Lower leg skin (tissue), 3 donors: ENCODE measurements at regions not wholly inside any gene's neighbourhood (a gene's known extent, or its start where the extent isn't known, plus 50 kb on each side); places are given as distances from the start of the nearest gene placed in this dataset.

ENCODE experiments used
- POLR2A ChIP-seq, 2 donors: fragments of 450-650 bp; IDR thresholded peaks; one replicate each; pipeline ENCODE4 v1.6.1; 2016 to 2017; ENCODE audit warnings: antibody characterized with exemption in 2 of 2, mild to moderate bottlenecking in 1 of 2, moderate library complexity in 1 of 2
- TF ChIP-seq, protein P1 (sequence below), 3 donors: fragments of 450-650 bp; IDR thresholded peaks; one replicate each; pipeline ENCODE4 v1.5.1; 2016; ENCODE audit warnings: antibody characterized with exemption in 3 of 3, mild to moderate bottlenecking in 3 of 3, moderate library complexity in 2 of 3

DNA sequence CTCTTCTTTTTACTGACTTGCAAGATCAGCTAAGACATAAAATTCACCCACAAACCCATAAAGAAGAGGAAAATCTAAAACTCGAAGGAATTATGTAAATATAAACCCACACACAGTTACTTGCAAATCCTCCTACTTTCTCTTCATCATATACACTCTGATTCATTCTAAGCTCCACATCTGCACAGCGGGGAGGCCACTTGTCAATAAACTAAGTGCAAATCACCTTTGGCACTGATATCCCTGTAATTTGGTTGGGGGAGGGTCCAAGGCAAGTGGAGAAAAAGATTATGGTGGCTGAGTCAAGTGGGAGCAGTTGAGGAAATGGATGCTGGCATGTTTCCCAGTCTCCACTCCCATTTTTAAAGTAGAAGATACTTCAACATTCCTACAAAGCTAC lies 596.5 kb downstream of the MATN1 start:
- TF ChIP-seq, protein P1, sequence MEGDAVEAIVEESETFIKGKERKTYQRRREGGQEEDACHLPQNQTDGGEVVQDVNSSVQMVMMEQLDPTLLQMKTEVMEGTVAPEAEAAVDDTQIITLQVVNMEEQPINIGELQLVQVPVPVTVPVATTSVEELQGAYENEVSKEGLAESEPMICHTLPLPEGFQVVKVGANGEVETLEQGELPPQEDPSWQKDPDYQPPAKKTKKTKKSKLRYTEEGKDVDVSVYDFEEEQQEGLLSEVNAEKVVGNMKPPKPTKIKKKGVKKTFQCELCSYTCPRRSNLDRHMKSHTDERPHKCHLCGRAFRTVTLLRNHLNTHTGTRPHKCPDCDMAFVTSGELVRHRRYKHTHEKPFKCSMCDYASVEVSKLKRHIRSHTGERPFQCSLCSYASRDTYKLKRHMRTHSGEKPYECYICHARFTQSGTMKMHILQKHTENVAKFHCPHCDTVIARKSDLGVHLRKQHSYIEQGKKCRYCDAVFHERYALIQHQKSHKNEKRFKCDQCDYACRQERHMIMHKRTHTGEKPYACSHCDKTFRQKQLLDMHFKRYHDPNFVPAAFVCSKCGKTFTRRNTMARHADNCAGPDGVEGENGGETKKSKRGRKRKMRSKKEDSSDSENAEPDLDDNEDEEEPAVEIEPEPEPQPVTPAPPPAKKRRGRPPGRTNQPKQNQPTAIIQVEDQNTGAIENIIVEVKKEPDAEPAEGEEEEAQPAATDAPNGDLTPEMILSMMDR (IDR thresholded peaks at IDR 0.05): no peak
- no peak for TF ChIP-seq POLR2A (IDR thresholded peaks at IDR 0.05)
